ENCODE measurements at regions not wholly inside any gene's neighbourhood (a gene's known extent, or its start where the extent isn't known, plus 50 kb on each side); places are given as distances from the start of the nearest gene placed in this dataset.

DNA sequence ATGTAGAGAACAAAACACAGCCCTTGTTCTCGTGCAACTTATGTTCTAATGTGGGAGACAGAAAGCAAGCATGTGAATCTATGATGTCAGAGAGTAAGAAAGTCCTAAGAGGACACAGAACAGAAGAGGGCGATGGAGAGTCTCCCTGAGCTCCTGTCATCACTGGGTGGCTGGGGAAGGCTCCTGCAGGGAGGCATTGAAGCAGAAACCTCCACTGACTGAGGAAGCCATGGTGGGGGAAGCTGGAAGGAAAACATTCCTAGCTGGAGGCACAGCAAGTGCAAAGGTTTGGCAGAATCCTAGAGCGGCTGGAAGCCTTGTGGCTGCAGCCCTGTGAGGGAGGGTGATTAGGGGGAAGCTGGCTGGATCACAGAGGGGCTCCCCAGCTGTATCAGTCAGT lies 248.0 kb downstream of the CDH26 start:
- intact Hi-C loops (cut with DNase I), result no loop called here
- Histone ChIP-seq H3K27me3 (ENCODE audit: insufficient read depth in 3 of 3, low read length in 2 of 3) (no peaks in the 10 kb centered on the region), H3K4me3 (no peak overlapping the region), H3K27ac (no peak overlapping the region), H3K4me1 (no peaks in the 10 kb centered on the region), H3K9me3 (no peaks in the 10 kb centered on the region), H3K36me3 (ENCODE audit: insufficient read depth in 1 of 2, low read depth in 1 of 2) (no peaks in the 10 kb centered on the region)
- TF ChIP-seq, protein P1, sequence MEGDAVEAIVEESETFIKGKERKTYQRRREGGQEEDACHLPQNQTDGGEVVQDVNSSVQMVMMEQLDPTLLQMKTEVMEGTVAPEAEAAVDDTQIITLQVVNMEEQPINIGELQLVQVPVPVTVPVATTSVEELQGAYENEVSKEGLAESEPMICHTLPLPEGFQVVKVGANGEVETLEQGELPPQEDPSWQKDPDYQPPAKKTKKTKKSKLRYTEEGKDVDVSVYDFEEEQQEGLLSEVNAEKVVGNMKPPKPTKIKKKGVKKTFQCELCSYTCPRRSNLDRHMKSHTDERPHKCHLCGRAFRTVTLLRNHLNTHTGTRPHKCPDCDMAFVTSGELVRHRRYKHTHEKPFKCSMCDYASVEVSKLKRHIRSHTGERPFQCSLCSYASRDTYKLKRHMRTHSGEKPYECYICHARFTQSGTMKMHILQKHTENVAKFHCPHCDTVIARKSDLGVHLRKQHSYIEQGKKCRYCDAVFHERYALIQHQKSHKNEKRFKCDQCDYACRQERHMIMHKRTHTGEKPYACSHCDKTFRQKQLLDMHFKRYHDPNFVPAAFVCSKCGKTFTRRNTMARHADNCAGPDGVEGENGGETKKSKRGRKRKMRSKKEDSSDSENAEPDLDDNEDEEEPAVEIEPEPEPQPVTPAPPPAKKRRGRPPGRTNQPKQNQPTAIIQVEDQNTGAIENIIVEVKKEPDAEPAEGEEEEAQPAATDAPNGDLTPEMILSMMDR (IDR thresholded peaks at IDR 0.05), result peak; percentile 7
- DNase-seq (no peak), ATAC-seq (peak in 1 of 4 donors; percentile 38)
- 64 to 78% (median 70%) methylated on average over 3 of the region's 3 CpGs for WGBS, 3 donors

DNA sequence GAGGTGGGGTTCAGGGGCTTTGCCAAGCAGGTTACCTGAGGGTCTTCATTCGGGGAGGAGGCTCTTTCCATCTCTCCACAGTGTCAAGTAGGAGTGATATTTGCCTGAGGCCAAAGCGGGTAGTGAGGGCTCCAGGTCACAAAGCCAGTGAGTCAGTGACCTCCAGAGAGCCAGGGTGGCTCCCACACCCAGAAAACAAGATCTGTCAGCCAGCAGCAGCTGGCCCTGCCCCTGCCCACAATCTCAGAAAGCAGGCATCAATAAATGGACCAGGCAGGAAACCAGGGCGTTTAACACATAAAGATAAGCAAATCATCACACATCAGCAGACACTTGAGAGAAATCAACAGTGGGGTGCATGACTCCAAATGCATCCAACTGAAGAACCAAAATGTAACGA lies 250.8 kb downstream of the CDH26 start:
- DNase-seq, result no peak
- 69 to 83% (median 78%) methylated on average over 4 of the region's 4 CpGs for WGBS, 3 donors
- no peak for ATAC-seq
- Histone ChIP-seq H3K4me1 (no peaks in the 10 kb centered on the region), H3K4me3 (no peak overlapping the region), H3K27ac (no peak overlapping the region), H3K36me3 (ENCODE audit: insufficient read depth in 1 of 2, low read depth in 1 of 2) (no peaks in the 10 kb centered on the region), H3K9me3 (no peaks in the 10 kb centered on the region), H3K27me3 (ENCODE audit: insufficient read depth in 3 of 3, low read length in 2 of 3) (no peaks in the 10 kb centered on the region)
- intact Hi-C loops (cut with DNase I), result no loop called here
- TF ChIP-seq, protein P1 (IDR thresholded peaks at IDR 0.05), result no peak

DNA sequence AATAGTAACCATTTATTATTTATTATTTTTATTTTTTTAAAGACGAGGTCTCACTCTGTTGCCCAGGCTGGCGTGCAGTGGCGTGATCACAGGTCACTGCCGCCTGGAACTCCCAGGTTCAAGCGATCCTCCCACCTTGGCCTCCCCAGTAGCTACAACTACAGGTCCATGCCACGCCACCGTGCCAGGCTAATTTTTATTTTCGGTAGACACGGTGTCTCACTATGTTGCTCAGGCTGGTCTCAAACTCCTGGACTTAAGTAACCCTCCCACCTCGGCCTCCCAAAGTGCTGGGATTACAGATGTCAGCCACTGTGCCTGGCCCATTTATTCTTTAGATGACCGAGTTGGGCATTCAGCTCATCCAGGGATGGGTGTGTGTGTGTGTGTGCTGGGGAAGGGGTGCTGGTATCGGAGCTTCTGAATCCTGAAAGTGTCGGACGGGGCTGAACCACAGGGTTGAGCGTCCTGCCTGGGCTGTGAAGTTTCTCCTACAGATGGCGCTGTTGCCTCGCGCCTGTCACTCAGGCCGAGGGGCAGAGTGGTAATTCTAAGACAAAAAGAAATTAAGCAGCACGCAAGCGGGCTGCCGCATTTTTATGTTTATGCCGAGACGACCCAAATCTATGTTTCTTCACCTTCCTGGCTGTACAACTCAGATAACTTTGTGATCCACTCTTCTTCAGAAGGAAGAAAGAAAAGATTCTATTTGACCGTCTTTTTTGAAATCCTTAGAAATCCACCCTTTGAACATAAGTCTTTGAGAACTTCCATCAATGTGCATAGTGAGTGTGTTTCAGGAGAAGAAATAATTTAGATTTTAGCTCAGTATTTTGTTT lies 252.8 kb downstream of the CDH26 start:
- Histone ChIP-seq H3K36me3 (ENCODE audit: insufficient read depth in 1 of 2, low read depth in 1 of 2) (no peaks in the 10 kb centered on the region), H3K4me1 (no peaks in the 10 kb centered on the region), H3K27ac (no peak overlapping the region), H3K9me3 (no peaks in the 10 kb centered on the region), H3K27me3 (ENCODE audit: insufficient read depth in 3 of 3, low read length in 2 of 3) (no peaks in the 10 kb centered on the region), H3K4me3 (no peak overlapping the region)
- TF ChIP-seq, protein P1 (IDR thresholded peaks at IDR 0.05), result peak; percentile 88
- ATAC-seq (peak; percentile 79 to 93 (median 86)), DNase-seq (peak; percentile 60 to 80)
- intact Hi-C loops (cut with DNase I), result loop anchor here (5.0 to 10.0 kb wide), 6 partner anchors 51 to 1684 kb away; no protein-coding TSS in a partner anchor
- WGBS, 3 donors, result 30 to 42% (median 31%) methylated on average over 25 of the region's 25 CpGs

- 85 to 88% (median 87%) methylated on average over 18 of the region's 18 CpGs for WGBS, 3 donors
- TF ChIP-seq, protein P1 (IDR thresholded peaks at IDR 0.05), result no peak
- Histone ChIP-seq H3K4me1 (no peaks in the 10 kb centered on the region), H3K4me3 (no peak overlapping the region), H3K27ac (no peak overlapping the region), H3K27me3 (ENCODE audit: insufficient read depth in 3 of 3, low read length in 2 of 3) (no peaks in the 10 kb centered on the region), H3K9me3 (no peaks in the 10 kb centered on the region), H3K36me3 (ENCODE audit: insufficient read depth in 1 of 2, low read depth in 1 of 2) (no peaks in the 10 kb centered on the region)
- ATAC-seq (peak in 1 of 4 donors; percentile 27), DNase-seq (no peak)
- intact Hi-C loops (cut with DNase I), result loop anchor here (5.0 to 10.0 kb wide), 6 partner anchors 50 to 1683 kb away; no protein-coding TSS in a partner anchor
Observed at GRCh38 chr20:60211618-60212463, 253.6 kb downstream of the CDH26 start.
